ENCODE measurements at regions not wholly inside any gene's neighbourhood (a gene's known extent, or its start where the extent isn't known, plus 50 kb on each side); places are given as distances from the start of the nearest gene placed in this dataset.
"Not testable (repeated sequence)": the region's sequence is repeated elsewhere in the genome, so short reads cannot be mapped to it uniquely, and the experiment has no call there.

DNA sequence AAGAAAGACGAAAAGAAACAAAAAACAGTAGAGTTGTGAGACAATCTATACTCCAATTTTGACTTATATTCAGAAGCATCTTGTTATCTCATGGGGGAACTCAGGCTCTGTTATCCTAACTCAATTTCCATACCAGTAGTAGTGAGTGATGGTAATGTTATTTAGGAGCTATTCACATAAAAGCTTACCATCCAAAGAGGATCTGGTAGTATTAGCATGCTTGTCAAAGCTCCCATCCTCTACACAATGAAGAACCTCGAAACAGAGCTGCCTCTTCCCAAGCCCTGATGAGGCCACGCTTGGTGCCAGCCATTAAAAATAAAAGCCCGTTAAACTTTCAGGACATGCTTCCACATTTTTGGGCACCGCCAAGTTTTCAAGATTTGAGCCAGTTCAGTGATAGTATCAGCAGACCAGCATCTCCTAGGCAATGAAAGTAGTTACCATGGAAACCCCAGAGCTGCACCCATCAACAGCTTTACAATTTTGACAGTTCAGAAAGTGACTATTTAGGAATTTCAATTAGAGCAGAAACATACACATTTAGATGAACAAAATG lies 173.3 kb downstream of the CD83 start:
- DNase-seq (ENCODE audit: low spot score), result no peak

- DNase-seq (ENCODE audit: low spot score), result no peak
Measured at GRCh38 chr6:14291331-14291730, 173.8 kb downstream of the CD83 start.

GRCh38 chr6:14292119-14292518 lies 174.5 kb downstream of the CD83 start:
- no peak for DNase-seq (ENCODE audit: low spot score)

GRCh38 chr6:14294270-14294951 lies 176.8 kb downstream of the CD83 start:
- no peak for DNase-seq (ENCODE audit: low spot score)

DNA sequence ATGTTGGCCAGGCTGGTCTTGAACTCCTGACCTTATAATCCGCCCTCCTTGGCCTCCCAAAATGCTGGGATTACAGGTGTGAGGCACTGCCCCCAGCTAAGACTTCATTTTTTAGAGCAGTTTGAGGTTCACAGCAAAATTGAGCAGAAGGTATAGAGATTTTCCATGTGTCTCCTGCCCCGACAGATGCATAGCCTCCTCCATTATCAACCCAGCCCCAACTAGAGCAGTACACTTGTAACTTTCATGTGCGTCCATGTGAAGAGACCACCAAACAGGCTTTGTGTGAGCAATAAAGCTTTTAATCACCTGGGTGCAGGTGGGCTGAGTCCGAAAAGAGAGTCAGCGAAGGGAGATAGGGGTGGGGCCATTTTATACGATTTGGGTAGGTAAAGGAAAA lies 179.1 kb downstream of the CD83 start:
- DNase-seq (ENCODE audit: low spot score), result not testable (repeated sequence)

- DNase-seq (ENCODE audit: low spot score), result not testable (repeated sequence)
Measured at GRCh38 chr6:14297118-14297517, 179.5 kb downstream of the CD83 start.

GRCh38 chr6:14300189-14300588 lies 182.6 kb downstream of the CD83 start:
- not testable (repeated sequence) for DNase-seq (ENCODE audit: low spot score)

GRCh38 chr6:14300721-14301120 lies 183.1 kb downstream of the CD83 start:
- DNase-seq (ENCODE audit: low spot score), result not testable (repeated sequence)

DNA sequence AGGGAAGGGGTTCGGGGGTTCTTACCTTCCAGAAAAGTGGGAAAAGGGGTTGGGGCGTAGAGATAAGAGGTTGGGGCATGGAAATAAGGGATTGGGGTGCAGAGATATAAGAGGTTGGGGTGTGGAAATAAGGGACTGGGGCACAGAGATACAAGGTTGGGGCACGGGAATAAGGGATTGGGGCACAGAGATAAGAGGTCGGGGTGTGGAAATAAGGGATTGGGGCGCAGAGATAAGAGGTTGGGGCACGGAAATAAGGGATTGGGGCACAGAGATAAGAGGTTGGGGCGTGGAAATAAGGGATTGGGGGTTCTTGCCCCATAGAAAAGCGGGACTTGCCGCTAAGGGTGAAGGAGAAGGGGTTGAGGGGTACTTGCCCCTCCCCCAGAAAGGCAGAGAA lies 183.9 kb downstream of the CD83 start:
- DNase-seq (ENCODE audit: low spot score), result not testable (repeated sequence)

DNA sequence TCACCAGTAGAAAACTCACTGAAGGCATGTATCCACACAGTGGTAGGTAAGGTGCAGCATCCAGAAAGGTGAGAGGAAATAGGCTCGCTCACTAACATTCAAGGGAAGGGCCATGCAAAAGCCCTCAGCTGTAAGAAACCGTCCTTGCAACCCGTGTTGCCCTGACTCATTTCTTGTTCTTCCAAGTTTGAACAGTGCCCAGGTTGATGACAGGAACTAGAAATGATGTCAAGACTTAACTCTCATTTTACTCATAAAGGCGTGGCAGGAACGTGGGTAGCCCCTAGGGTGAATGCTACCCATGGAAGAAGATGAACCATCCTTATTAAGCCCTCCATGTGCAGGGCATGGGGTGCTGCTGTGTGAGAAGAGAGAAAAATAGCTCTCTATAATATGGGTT lies 187.6 kb downstream of the CD83 start:
- DNase-seq (ENCODE audit: low spot score), result no peak

- no peak for DNase-seq (ENCODE audit: low spot score)
Measured at GRCh38 chr6:14305624-14306023, 188.1 kb downstream of the CD83 start.

DNA sequence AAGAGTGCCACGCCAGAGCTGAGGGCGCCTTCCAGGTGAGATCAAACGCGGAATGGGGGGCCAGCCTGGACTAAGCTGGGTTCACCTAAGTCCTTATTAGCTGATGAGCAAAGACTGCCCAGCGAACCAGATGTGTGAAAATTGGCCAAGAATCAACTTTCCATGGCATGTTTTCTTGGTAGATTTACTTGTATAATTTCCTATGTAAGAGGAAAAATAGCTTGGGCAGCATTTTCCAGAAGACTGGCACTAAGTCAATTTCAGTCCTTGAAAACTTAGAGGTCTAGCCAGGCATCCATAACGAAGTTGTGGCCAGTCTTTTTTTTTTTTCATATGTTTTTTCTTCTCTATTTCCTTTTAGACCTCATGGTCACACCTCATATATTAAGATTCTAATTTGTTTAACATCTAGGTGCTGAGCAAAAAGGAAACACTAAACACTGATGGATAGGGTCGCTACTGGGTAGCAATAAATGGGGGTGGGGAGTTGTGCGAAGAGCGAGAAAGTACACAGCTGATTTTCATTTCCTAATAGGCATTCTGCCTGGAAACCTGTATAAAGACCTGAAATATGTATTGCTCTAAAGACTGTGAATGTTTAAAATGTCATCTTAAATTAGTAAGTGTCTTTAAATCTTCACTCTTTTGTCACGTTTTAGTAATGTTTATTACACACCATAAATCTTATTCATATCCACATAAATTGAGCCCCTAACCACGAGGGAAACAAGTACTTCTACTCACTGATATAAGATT lies 188.8 kb downstream of the CD83 start:
- DNase-seq (ENCODE audit: low spot score), result no peak

DNA sequence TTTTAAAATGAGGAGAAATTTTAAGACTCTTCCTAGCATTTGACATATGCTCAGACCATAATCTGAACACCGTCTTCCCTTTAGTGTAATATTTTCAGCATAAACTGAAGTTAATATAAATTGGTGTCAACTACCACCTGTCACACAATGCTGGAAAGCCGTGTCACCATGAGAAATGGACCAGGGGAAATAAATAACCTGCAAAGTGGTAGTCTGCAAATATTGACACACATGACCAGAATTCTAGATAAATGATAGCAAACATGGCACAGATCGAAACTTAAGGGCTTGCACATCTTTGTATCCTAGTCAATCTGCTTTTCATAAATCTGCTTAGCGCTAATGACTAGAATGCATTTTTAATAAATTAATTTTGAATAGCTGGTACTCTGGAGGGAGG lies 191.9 kb downstream of the CD83 start:
- DNase-seq (ENCODE audit: low spot score), result no peak

GRCh38 chr6:14309951-14310445 lies 192.4 kb downstream of the CD83 start:
- no peak for DNase-seq (ENCODE audit: low spot score)

DNA sequence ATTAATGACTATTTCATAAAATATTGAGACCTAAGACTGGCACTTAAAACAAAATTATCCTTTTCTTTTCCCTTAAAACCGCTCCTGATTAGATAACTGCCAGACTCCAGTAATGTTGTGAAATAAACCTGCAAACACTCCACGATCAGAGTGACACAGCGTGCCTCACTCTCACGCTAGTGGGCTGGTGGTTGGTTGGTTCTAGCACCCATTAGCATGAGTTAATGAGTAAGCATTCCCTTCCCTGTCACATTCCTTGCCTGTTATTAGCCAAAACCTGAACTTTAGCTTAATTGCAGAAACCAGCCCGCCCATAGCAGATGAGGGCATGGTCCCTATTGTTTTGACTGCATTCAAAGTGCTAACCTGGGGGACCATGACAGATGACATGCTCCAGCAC lies 193.4 kb downstream of the CD83 start:
- no peak for DNase-seq (ENCODE audit: low spot score)

DNA sequence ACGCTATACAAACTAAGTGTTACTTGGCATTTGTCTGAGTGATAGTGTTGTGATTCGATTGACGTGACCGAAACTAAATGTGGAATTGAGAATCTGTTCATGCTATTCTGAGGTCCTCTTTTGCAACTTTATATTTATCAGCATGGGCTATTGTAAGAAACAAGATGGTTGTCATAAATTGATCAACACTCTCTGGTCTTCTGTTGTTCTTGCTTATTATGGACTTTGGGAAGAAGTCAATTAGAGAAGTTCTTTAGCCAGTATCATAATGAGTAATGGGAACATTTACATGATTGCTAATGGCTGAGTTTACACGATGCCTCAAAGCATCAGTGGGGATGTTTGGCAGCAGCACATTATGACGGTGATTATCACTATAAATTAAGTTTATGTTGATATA lies 195.0 kb downstream of the CD83 start:
- DNase-seq (ENCODE audit: low spot score), result no peak

DNA sequence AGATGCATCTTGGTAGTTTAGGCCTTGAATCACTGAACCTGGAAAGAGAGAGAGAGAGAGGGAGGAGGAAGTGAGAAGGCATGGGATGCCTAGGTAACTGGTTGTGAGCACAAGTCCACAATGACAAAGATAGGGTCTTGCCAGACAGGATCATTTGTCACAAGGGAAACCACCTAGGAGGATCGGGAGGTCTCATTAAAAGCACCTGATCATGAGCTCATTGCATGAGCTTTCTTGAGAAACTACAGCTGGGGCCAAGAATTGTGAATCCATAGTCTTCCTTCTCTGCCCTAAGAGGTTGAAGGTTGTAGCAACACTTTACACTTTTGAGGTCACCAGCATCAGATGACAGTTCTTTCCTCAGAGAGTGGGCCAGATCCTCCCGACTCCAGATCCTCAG lies 195.7 kb downstream of the CD83 start:
- DNase-seq (ENCODE audit: low spot score), result no peak

- DNase-seq (ENCODE audit: low spot score), result no peak
Measured at GRCh38 chr6:14315353-14315752, 197.8 kb downstream of the CD83 start.

- peak; percentile 5 for DNase-seq (ENCODE audit: low spot score)
Measured at GRCh38 chr6:14316651-14317386, 199.2 kb downstream of the CD83 start.

GRCh38 chr6:14317387-14317970 lies 199.9 kb downstream of the CD83 start:
- no peak for DNase-seq (ENCODE audit: low spot score)

GRCh38 chr6:14320332-14320731 lies 202.8 kb downstream of the CD83 start:
- DNase-seq (ENCODE audit: low spot score), result no peak

Measured in AG08396 (cell line).